GM21825 (cell line): ENCODE measurements at regions not wholly inside any gene's neighbourhood (a gene's known extent, or its start where the extent isn't known, plus 50 kb on each side); places are given as distances from the start of the nearest gene placed in this dataset.

Experiments
- ATAC-seq: cut with Tn5 transposase; IDR thresholded peaks from one replicate; pipeline ENCODE4 v1.9.1; 2021; ENCODE audit warnings: mild to moderate bottlenecking, moderate library complexity; ENCODE audit not compliant: unreplicated experiment

GRCh38 chr6:163904186-163904585 lies 489.7 kb downstream of the QKI start:
- ATAC-seq = no peak

- ATAC-seq = no peak
Measured at GRCh38 chr6:163903541-163903940, 489.0 kb downstream of the QKI start.

GRCh38 chr6:163902993-163903392 lies 488.5 kb downstream of the QKI start:
- no peak for ATAC-seq

- no peak for ATAC-seq
Measured at GRCh38 chr6:163901681-163902080, 487.2 kb downstream of the QKI start.

GRCh38 chr6:163900570-163900969 lies 486.1 kb downstream of the QKI start:
- no peak for ATAC-seq

GRCh38 chr6:163897669-163898068 lies 483.2 kb downstream of the QKI start:
- ATAC-seq = no peak

- no peak for ATAC-seq
Measured at GRCh38 chr6:163897030-163897429, 482.5 kb downstream of the QKI start.

GRCh38 chr6:163895162-163895561 lies 480.6 kb downstream of the QKI start:
- no peak for ATAC-seq

GRCh38 chr6:163893609-163894189 lies 479.2 kb downstream of the QKI start:
- ATAC-seq = no peak

- no peak for ATAC-seq
Measured at GRCh38 chr6:163892824-163893561, 478.5 kb downstream of the QKI start.

GRCh38 chr6:163889904-163890514 lies 475.5 kb downstream of the QKI start:
- ATAC-seq = no peak

GRCh38 chr6:163888030-163888819 lies 473.7 kb downstream of the QKI start:
- ATAC-seq = no peak

GRCh38 chr6:163886428-163886827 lies 471.9 kb downstream of the QKI start:
- no peak for ATAC-seq

GRCh38 chr6:163883984-163884383 lies 469.5 kb downstream of the QKI start:
- no peak for ATAC-seq

GRCh38 chr6:163878698-163879097 lies 464.2 kb downstream of the QKI start:
- ATAC-seq = no peak

GRCh38 chr6:163877877-163878639 lies 463.5 kb downstream of the QKI start:
- no peak for ATAC-seq

GRCh38 chr6:163876391-163876790 lies 461.9 kb downstream of the QKI start:
- no peak for ATAC-seq

GRCh38 chr6:163874784-163875183 lies 460.3 kb downstream of the QKI start:
- ATAC-seq = no peak

GRCh38 chr6:163872335-163872734 lies 457.8 kb downstream of the QKI start:
- ATAC-seq = no peak

GRCh38 chr6:163871616-163872015 lies 457.1 kb downstream of the QKI start:
- no peak for ATAC-seq
